Left lung (tissue), 4 donors: ENCODE measurements at regions not wholly inside any gene's neighbourhood (a gene's known extent, or its start where the extent isn't known, plus 50 kb on each side); places are given as distances from the start of the nearest gene placed in this dataset.

Experiments
- ATAC-seq: fragments of 200-7000 bp; cut with Tn5 transposase; one replicate; pipeline ENCODE4 v1.9.1; 2020; ENCODE audit warnings: moderate library complexity
- DNase-seq, 4 donors: peaks; one replicate each; pipeline ENCODE4 v3.0.0-alpha.2; 2013 to 2020
- H3K27ac ChIP-seq, 2 donors: fragments of 200-600 bp; sonication (generic) in 1 of 2; one replicate each; pipeline versions ENCODE4 v1.5.0 to v1.8.0; 2020 to 2021
- H3K27me3 ChIP-seq, 2 donors: fragments of 200-600 bp; sonication (generic) in 1 of 2; one replicate each; pipeline versions ENCODE4 v1.5.0 to v1.8.0; 2020 to 2021
- H3K36me3 ChIP-seq, 2 donors: fragments of 200-600 bp; sonication (generic) in 1 of 2; one replicate each; pipeline versions ENCODE4 v1.5.0 to v1.8.0; 2020 to 2021
- H3K4me1 ChIP-seq, 2 donors: fragments of 200-600 bp; one replicate each; pipeline ENCODE4 v1.8.0; 2021
- H3K4me3 ChIP-seq, 2 donors: fragments of 200-600 bp; sonication (generic) in 1 of 2; one replicate each; pipeline versions ENCODE4 v1.5.0 to v1.8.0; 2020 to 2021; ENCODE audit warnings: mild to moderate bottlenecking in 1 of 2
- H3K9me3 ChIP-seq, 2 donors: fragments of 200-600 bp; sonication (generic) in 1 of 2; one replicate each; pipeline versions ENCODE4 v1.5.0 to v1.8.0; 2020 to 2021
- CTCF ChIP-seq, 2 donors: fragments of 200-600 bp; sonication (generic) in 1 of 2; IDR thresholded peaks; one replicate each; pipeline versions ENCODE4 v1.5.0 to v1.8.0; 2021; ENCODE audit warnings: antibody characterized with exemption in 2 of 2
- intact Hi-C, 2 donors: fragments of 100-400 bp; cut with DNase I; formaldehyde crosslinking; loops; one replicate each; pipeline versions ENCODE4 v1.11.2 to v1.14.2; 2022
- donor health status: DM: no; HTN: yes; CAD: no.
- donor health status: DM: no; HTN: no; CAD: no.

GRCh38 chr12:105846331-105846730 is 292.4 kb downstream of the NUAK1 start:
- Histone ChIP-seq H3K9me3 (no peaks in the 10 kb centered on the region), H3K27ac (no peak overlapping the region), H3K4me1 (no peaks in the 10 kb centered on the region), H3K27me3 (no peaks in the 10 kb centered on the region), H3K36me3 (no peaks in the 10 kb centered on the region), H3K4me3 (no peak overlapping the region)
- no peak for ATAC-seq
- no peak for TF ChIP-seq CTCF (IDR thresholded peaks at IDR 0.05)
- no peak for DNase-seq
- intact Hi-C loops: no loop called here

- Histone ChIP-seq H3K27me3 (no peaks in the 10 kb centered on the region), H3K4me3 (no peak overlapping the region), H3K9me3 (no peaks in the 10 kb centered on the region), H3K27ac (no peak overlapping the region), H3K36me3 (no peaks in the 10 kb centered on the region), H3K4me1 (no peaks in the 10 kb centered on the region)
- TF ChIP-seq CTCF (IDR thresholded peaks at IDR 0.05): no peak
- ATAC-seq (no peak), DNase-seq (no peak)
- intact Hi-C loops: no loop called here
Measured at GRCh38 chr12:105847068-105847467, 291.7 kb downstream of the NUAK1 start.

GRCh38 chr12:105848286-105848685 is 290.5 kb downstream of the NUAK1 start:
- intact Hi-C loops: no loop called here
- Histone ChIP-seq H3K4me1 (no peaks in the 10 kb centered on the region), H3K4me3 (no peak overlapping the region), H3K36me3 (no peaks in the 10 kb centered on the region), H3K9me3 (no peaks in the 10 kb centered on the region), H3K27ac (no peak overlapping the region), H3K27me3 (no peaks in the 10 kb centered on the region)
- no peak for TF ChIP-seq CTCF (IDR thresholded peaks at IDR 0.05)
- no peak for ATAC-seq
- DNase-seq: no peak

- ATAC-seq (no peak), DNase-seq (no peak)
- no peak overlapping the region for H3K4me3 ChIP-seq
- no peak for TF ChIP-seq CTCF (IDR thresholded peaks at IDR 0.05)
- H3K27ac ChIP-seq: no peak overlapping the region
- H3K36me3 ChIP-seq: no peaks in the 10 kb centered on the region
- no peaks in the 10 kb centered on the region for H3K4me1 ChIP-seq
- intact Hi-C loops: no loop called here
- H3K27me3 ChIP-seq: no peaks in the 10 kb centered on the region
- H3K9me3 ChIP-seq: no peaks in the 10 kb centered on the region
Measured at GRCh38 chr12:105850103-105850968, 288.4 kb downstream of the NUAK1 start.

GRCh38 chr12:105852496-105852895 is 286.3 kb downstream of the NUAK1 start:
- no peak for TF ChIP-seq CTCF (IDR thresholded peaks at IDR 0.05)
- Histone ChIP-seq H3K27ac (no peak overlapping the region), H3K4me1 (no peaks in the 10 kb centered on the region), H3K27me3 (no peaks in the 10 kb centered on the region), H3K36me3 (no peaks in the 10 kb centered on the region), H3K9me3 (no peaks in the 10 kb centered on the region), H3K4me3 (no peak overlapping the region)
- intact Hi-C loops: no loop called here
- ATAC-seq (no peak), DNase-seq (no peak)
